GM12878 (cell line): ENCODE measurements at regions not wholly inside any gene's neighbourhood (a gene's known extent, or its start where the extent isn't known, plus 50 kb on each side); places are given as distances from the start of the nearest gene placed in this dataset.

Experiments used
- ATAC-seq: fragments of 200-7000 bp; cut with Tn5 transposase; 3 replicates; pipeline ENCODE4 v1.9.1; 2020; ENCODE audit warnings: mild to moderate bottlenecking, moderate library complexity
- BruUV-seq: library from RNA; stranded (reverse); fragments of 400-500 nt; replicated peaks from 2 replicates; lab custom pipeline; 2021; lab: Mats Ljungman, UMichigan
- CTCF ChIA-PET: fragments of 300-600 bp; sonication (Branson Sonifier 250); formaldehyde crosslinking; extraction: SDS; loops from one replicate; lab custom pipeline; 2021; ENCODE audit warnings: inconsistent platforms; lab: Yijun Ruan, JAX
- POLR2A ChIA-PET: fragments of 350-600 bp; formaldehyde crosslinking; extraction: SDS; loops from one replicate; lab custom pipeline; 2021; ENCODE audit warnings: inconsistent platforms; lab: Charles Lee
- RAD21 ChIA-PET: fragments of 300-600 bp; sonication (Branson Sonifier 250); formaldehyde crosslinking; loops from one replicate; lab custom pipeline; 2023; ENCODE audit warnings: antibody characterized with exemption; ENCODE audit not compliant: unreplicated experiment; lab: Charles Lee
- SMC1A ChIA-PET: fragments of 300-600 bp; sonication (Branson Sonifier 250); formaldehyde crosslinking; loops from one replicate; lab custom pipeline; 2023; ENCODE audit not compliant: unreplicated experiment, uncharacterized antibody; lab: Charles Lee
- DNase-seq: peaks from one replicate; pipeline ENCODE4 v3.0.0-alpha.2; 2011; ENCODE audit warnings: low read depth, low spot score
- FAIRE-seq: peaks from 3 replicates; lab custom pipeline; 2011; peaks lifted over from hg19 to GRCh38; lab: Jason Lieb, UNC
- H2AFZ ChIP-seq: 2 replicates; pipeline ENCODE4 v1.6.0; 2011; ENCODE audit warnings: low read depth, low read length, control low read depth; ENCODE audit not compliant: control insufficient read depth
- H3K27ac ChIP-seq: 2 replicates; pipeline ENCODE4 v1.5.1; 2011; ENCODE audit warnings: control low read depth; ENCODE audit not compliant: control insufficient read depth, insufficient read depth
- H3K27me3 ChIP-seq, 2 experiments: replicated peaks in 1 of 2; 2 replicates each; pipeline versions ENCODE4 v1.6.0 to v1.6.1; 2011; ENCODE audit warnings: low read length in 1 of 2; ENCODE audit not compliant: control insufficient read depth in 2 of 2, insufficient read depth in 2 of 2
- H3K36me3 ChIP-seq, 2 experiments: 2 replicates each; pipeline ENCODE4 v1.5.1; 2011; ENCODE audit warnings: low read length in 1 of 2; ENCODE audit not compliant: control insufficient read depth in 2 of 2, insufficient read depth in 2 of 2
- H3K4me1 ChIP-seq: 2 replicates; pipeline ENCODE4 v1.6.1; 2011; ENCODE audit warnings: mild to moderate bottlenecking, low read length, moderate library complexity, mixed read lengths; ENCODE audit not compliant: control insufficient read depth, insufficient read depth
- H3K4me2 ChIP-seq: 2 replicates; pipeline ENCODE4 v1.6.0; 2011; ENCODE audit warnings: control low read depth; ENCODE audit not compliant: control insufficient read depth, insufficient read depth
- H3K4me3 ChIP-seq: fragments of 200-600 bp; sonication (generic); 2 replicates; pipeline ENCODE4 v1.5.1; 2016
- H3K79me2 ChIP-seq: 2 replicates; pipeline ENCODE4 v1.6.0; 2011; ENCODE audit warnings: low read length; ENCODE audit not compliant: control insufficient read depth, insufficient read depth
- H3K9ac ChIP-seq: 2 replicates; pipeline ENCODE4 v1.8.0; 2011; ENCODE audit warnings: low read length, control low read depth, mixed read lengths; ENCODE audit not compliant: control insufficient read depth, insufficient read depth
- H3K9me3 ChIP-seq: replicated peaks from 3 replicates; pipeline ENCODE4 v1.5.1; 2011; ENCODE audit warnings: mild to moderate bottlenecking, low read length; ENCODE audit not compliant: control insufficient read depth, insufficient read depth
- H4K20me1 ChIP-seq: 2 replicates; pipeline ENCODE4 v1.6.0; 2011; ENCODE audit not compliant: control insufficient read depth, insufficient read depth
- CEBPB ChIP-seq, 2 experiments: fragments of 150-350 bp in 1 of 2; IDR thresholded peaks; 2 replicates each; pipeline ENCODE4 v1.6.1; 2012 to 2014; ENCODE audit warnings: low read depth in 2 of 2, low read length in 2 of 2, borderline replicate concordance in 1 of 2, inconsistent platforms in 1 of 2
- NFYA ChIP-seq: IDR thresholded peaks from 2 replicates; pipeline ENCODE4 v1.6.1; 2011; ENCODE audit warnings: low read depth, mild to moderate bottlenecking, low read length, improper control_type of control experiment, borderline replicate concordance
- STAT1 ChIP-seq: fragments of 450-650 bp; conservative IDR thresholded peaks from 2 replicates; pipeline ENCODE4 v1.6.1; 2014; ENCODE audit warnings: antibody characterized with exemption, mild to moderate bottlenecking
- WGBS: methylation state at CpG from one replicate; pipeline ENCODE4 v1.1.6; 2016; ENCODE audit warnings: low lambda C conversion rate; ENCODE audit not compliant: insufficient replicate concordance, insufficient coverage; ENCODE audit errors: missing lambda C conversion rate; 5-methylcytosine and 5-hydroxymethylcytosine counted together
- in situ Hi-C: fragments of 300-500 bp; cut with MboI; formaldehyde crosslinking; loops from 9 replicates; pipeline ENCODE4 v1.14.3; 2018; ENCODE audit warnings: mixed read lengths
- intact Hi-C: fragments of 100-400 bp; cut with micrococcal nuclease; formaldehyde crosslinking; loops from one replicate; pipeline ENCODE4 v1.14.2; 2022; ENCODE audit not compliant: unreplicated experiment
- TF ChIP-seq, protein P1 (sequence below): fragments of 450-650 bp; IDR thresholded peaks from 2 replicates; pipeline ENCODE4 v1.6.1; 2017; ENCODE audit warnings: mild to moderate bottlenecking, moderate library complexity
- TF ChIP-seq, protein P2 (sequence below): IDR thresholded peaks from 2 replicates; pipeline ENCODE4 v1.6.1; 2011; ENCODE audit warnings: mild to moderate bottlenecking, low read depth, low read length, moderate library complexity; ENCODE audit not compliant: insufficient replicate concordance
- TF ChIP-seq, protein P3 (sequence below): IDR thresholded peaks from 2 replicates; pipeline ENCODE4 v1.6.1; 2012; ENCODE audit warnings: mild to moderate bottlenecking, low read depth, low read length

- TF ChIP-seq, protein P1, sequence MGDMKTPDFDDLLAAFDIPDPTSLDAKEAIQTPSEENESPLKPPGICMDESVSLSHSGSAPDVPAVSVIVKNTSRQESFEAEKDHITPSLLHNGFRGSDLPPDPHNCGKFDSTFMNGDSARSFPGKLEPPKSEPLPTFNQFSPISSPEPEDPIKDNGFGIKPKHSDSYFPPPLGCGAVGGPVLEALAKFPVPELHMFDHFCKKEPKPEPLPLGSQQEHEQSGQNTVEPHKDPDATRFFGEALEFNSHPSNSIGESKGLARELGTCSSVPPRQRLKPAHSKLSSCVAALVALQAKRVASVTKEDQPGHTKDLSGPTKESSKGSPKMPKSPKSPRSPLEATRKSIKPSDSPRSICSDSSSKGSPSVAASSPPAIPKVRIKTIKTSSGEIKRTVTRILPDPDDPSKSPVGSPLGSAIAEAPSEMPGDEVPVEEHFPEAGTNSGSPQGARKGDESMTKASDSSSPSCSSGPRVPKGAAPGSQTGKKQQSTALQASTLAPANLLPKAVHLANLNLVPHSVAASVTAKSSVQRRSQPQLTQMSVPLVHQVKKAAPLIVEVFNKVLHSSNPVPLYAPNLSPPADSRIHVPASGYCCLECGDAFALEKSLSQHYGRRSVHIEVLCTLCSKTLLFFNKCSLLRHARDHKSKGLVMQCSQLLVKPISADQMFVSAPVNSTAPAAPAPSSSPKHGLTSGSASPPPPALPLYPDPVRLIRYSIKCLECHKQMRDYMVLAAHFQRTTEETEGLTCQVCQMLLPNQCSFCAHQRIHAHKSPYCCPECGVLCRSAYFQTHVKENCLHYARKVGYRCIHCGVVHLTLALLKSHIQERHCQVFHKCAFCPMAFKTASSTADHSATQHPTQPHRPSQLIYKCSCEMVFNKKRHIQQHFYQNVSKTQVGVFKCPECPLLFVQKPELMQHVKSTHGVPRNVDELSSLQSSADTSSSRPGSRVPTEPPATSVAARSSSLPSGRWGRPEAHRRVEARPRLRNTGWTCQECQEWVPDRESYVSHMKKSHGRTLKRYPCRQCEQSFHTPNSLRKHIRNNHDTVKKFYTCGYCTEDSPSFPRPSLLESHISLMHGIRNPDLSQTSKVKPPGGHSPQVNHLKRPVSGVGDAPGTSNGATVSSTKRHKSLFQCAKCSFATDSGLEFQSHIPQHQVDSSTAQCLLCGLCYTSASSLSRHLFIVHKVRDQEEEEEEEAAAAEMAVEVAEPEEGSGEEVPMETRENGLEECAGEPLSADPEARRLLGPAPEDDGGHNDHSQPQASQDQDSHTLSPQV, result no peak
- TF ChIP-seq, protein P2, sequence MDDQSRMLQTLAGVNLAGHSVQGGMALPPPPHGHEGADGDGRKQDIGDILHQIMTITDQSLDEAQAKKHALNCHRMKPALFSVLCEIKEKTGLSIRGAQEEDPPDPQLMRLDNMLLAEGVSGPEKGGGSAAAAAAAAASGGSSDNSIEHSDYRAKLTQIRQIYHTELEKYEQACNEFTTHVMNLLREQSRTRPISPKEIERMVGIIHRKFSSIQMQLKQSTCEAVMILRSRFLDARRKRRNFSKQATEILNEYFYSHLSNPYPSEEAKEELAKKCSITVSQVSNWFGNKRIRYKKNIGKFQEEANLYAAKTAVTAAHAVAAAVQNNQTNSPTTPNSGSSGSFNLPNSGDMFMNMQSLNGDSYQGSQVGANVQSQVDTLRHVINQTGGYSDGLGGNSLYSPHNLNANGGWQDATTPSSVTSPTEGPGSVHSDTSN, result no peak
- TF ChIP-seq STAT1, result no peak
- TF ChIP-seq CEBPB (IDR thresholded peaks at IDR 0.05; ENCODE audit: borderline replicate concordance in 1 of 2, low read depth in 2 of 2, low read length in 2 of 2), result no peak
- no peak for TF ChIP-seq NFYA
- TF ChIP-seq, protein P3, sequence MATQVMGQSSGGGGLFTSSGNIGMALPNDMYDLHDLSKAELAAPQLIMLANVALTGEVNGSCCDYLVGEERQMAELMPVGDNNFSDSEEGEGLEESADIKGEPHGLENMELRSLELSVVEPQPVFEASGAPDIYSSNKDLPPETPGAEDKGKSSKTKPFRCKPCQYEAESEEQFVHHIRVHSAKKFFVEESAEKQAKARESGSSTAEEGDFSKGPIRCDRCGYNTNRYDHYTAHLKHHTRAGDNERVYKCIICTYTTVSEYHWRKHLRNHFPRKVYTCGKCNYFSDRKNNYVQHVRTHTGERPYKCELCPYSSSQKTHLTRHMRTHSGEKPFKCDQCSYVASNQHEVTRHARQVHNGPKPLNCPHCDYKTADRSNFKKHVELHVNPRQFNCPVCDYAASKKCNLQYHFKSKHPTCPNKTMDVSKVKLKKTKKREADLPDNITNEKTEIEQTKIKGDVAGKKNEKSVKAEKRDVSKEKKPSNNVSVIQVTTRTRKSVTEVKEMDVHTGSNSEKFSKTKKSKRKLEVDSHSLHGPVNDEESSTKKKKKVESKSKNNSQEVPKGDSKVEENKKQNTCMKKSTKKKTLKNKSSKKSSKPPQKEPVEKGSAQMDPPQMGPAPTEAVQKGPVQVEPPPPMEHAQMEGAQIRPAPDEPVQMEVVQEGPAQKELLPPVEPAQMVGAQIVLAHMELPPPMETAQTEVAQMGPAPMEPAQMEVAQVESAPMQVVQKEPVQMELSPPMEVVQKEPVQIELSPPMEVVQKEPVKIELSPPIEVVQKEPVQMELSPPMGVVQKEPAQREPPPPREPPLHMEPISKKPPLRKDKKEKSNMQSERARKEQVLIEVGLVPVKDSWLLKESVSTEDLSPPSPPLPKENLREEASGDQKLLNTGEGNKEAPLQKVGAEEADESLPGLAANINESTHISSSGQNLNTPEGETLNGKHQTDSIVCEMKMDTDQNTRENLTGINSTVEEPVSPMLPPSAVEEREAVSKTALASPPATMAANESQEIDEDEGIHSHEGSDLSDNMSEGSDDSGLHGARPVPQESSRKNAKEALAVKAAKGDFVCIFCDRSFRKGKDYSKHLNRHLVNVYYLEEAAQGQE, result no peak
- TF ChIP-seq, all 136 proteins: peak for 0
- Histone ChIP-seq H2AFZ (no peak overlapping the region), H3K79me2 (no peaks in the 10 kb centered on the region), H3K9me3 (no peaks in the 10 kb centered on the region; the same call in 2 of the 3 replicates), H3K4me1 (no peaks in the 10 kb centered on the region), H3K27me3 (peaks cover 0 to 3% of the 10 kb centered on the region in 2 experiments; a peak in 2 of 4 replicates), H4K20me1 (no peaks in the 10 kb centered on the region), H3K4me2 (no peak overlapping the region), H3K4me3 (no peak overlapping the region), H3K9ac (no peak overlapping the region), H3K27ac (no peak overlapping the region), H3K36me3 (no peaks in the 10 kb centered on the region)
- ATAC-seq, result no peak
- ChIA-PET POLR2A (no interaction called here), RAD21 (no interaction called here), CTCF (no interaction called here), SMC1A (no interaction called here)
- DNase-seq, result no peak
- BruUV-seq, result no TSS peak
- WGBS, result 35% methylated on average over 16 of the region's 16 CpGs
- intact Hi-C loops (no loop called here), in situ Hi-C loops (no loop called here)
- no peak for FAIRE-seq
Observed at GRCh38 chr20:50313827-50314677, 123.4 kb downstream of the CEBPB start.
